ENCODE measurements at regions not wholly inside any gene's neighbourhood (a gene's known extent, or its start where the extent isn't known, plus 50 kb on each side); places are given as distances from the start of the nearest gene placed in this dataset.

DNA sequence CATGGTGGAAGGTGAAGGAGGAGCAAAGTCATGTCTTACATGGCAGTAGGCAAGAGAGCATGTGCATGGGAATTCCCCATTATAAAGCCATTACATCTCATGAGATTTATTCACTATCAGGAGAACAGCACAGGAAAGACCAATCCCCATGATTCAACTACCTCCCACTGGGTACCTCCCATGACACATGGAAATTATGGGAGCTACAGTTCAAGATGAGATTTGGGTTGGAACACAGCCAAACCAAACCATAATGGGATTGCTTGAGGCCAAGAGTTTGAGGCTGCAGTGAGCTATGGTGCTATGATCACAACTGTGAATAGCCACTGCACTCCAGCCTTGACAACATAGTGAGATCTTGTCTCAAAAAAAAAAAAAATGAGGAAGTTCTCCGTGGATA, 581.8 kb downstream of the TAF11L14 start:
- TF ChIP-seq, protein P1, sequence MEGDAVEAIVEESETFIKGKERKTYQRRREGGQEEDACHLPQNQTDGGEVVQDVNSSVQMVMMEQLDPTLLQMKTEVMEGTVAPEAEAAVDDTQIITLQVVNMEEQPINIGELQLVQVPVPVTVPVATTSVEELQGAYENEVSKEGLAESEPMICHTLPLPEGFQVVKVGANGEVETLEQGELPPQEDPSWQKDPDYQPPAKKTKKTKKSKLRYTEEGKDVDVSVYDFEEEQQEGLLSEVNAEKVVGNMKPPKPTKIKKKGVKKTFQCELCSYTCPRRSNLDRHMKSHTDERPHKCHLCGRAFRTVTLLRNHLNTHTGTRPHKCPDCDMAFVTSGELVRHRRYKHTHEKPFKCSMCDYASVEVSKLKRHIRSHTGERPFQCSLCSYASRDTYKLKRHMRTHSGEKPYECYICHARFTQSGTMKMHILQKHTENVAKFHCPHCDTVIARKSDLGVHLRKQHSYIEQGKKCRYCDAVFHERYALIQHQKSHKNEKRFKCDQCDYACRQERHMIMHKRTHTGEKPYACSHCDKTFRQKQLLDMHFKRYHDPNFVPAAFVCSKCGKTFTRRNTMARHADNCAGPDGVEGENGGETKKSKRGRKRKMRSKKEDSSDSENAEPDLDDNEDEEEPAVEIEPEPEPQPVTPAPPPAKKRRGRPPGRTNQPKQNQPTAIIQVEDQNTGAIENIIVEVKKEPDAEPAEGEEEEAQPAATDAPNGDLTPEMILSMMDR (conservative IDR thresholded peaks at IDR 0.05; ENCODE audit: low read depth, low read length) = no peak
- TF ChIP-seq POLR2A (IDR thresholded peaks at IDR 0.05; ENCODE audit: low read depth, low read length) = no peak
- no peak for TF ChIP-seq CHD1 (IDR thresholded peaks at IDR 0.05; ENCODE audit: low read depth, low read length)
- no peak for TF ChIP-seq RCOR1 (IDR thresholded peaks at IDR 0.05; ENCODE audit: insufficient replicate concordance, low read length)

All from IMR-90 (cell line).